HG03354 (cell line): ENCODE measurements at regions not wholly inside any gene's neighbourhood (a gene's known extent, or its start where the extent isn't known, plus 50 kb on each side); places are given as distances from the start of the nearest gene placed in this dataset.

Experiments
- ATAC-seq: cut with Tn5 transposase; IDR thresholded peaks from one replicate; pipeline ENCODE4 v1.9.1; 2021; ENCODE audit warnings: mild to moderate bottlenecking; ENCODE audit not compliant: unreplicated experiment, poor library complexity, severe bottlenecking

GRCh38 chr9:87292449-87293191, 205.0 kb upstream of the DAPK1 start:
- ATAC-seq: no peak

DNA sequence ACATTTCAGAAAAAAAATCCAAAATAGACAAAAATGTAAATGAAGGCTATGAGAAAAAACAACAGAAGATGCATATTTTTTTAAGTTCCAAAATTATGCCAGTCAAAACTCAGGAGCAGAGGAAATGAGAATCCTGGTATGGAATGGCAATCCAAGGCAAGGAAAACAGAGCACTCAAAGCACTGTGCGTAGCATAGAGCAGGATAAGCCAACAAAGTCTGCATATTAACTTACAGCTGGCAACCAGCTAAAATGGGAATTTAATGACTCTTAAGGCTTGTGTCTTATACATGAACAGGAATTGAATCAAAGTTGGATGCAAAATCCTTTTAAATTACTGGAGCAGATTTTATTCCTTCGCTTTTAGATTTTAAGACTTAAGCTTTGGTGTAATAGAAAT, 203.5 kb upstream of the DAPK1 start:
- no peak for ATAC-seq

GRCh38 chr9:87300915-87301314, 196.8 kb upstream of the DAPK1 start:
- ATAC-seq: no peak

DNA sequence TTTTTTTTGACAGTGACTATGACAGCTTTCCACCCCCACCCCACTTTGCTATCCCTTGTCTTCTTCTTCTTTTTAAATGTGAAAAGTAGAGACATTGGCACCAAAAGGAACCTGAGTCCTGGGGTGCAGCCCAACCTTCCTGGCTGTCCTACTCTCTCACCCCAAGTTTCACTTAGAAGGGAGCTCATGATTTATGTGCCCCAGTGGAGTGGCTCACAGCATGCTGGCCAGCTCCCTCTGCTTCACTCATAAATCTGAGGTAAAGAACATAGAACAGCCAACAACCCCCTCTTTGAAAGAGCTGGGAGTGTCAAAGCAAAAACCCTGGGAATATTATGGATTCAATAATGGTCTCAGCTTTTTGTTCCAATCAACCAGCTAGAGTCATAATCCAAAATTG, 196.3 kb upstream of the DAPK1 start:
- ATAC-seq: no peak

- ATAC-seq: no peak
Observed at GRCh38 chr9:87305151-87305550, 192.5 kb upstream of the DAPK1 start.

GRCh38 chr9:87306006-87306405, 191.7 kb upstream of the DAPK1 start:
- no peak for ATAC-seq

DNA sequence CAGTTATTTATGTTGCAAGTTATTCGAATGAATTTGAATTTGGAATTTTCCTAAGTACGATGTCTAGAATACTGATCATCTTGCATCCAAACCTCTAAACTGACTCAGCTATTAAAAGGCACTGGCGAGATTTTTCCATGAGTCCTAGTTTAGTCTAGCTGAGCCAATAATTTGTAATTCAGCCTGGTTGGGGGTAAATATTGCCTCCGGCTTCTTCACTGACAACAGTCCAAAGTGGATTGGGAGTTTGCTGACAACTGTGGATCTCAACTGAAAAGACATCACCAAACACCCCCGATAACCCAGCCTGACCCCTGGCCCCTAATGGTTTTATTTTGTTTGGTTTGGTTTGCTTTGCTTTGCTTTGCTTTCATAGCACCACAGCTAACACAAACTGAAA, 189.8 kb upstream of the DAPK1 start:
- ATAC-seq: no peak

DNA sequence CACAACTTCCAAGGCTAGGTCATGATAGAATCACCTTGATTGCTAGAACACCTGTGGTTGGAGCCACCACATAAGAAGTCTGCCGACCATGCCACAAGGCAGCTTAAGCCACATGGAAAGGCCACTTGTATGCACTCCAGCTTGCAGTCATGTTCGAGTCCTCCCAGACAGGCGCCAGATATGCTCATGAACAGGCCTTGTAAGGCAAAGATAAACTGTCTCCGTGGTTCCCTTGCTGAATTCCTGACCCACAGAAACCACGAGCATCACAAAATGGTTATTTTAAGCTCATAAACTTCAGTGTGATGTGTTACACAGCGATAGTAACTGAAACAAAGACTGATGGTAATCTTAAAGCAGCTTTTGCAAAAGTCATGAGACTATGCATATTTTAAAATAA, 188.4 kb upstream of the DAPK1 start:
- no peak for ATAC-seq

GRCh38 chr9:87310827-87311523, 186.7 kb upstream of the DAPK1 start:
- no peak for ATAC-seq

DNA sequence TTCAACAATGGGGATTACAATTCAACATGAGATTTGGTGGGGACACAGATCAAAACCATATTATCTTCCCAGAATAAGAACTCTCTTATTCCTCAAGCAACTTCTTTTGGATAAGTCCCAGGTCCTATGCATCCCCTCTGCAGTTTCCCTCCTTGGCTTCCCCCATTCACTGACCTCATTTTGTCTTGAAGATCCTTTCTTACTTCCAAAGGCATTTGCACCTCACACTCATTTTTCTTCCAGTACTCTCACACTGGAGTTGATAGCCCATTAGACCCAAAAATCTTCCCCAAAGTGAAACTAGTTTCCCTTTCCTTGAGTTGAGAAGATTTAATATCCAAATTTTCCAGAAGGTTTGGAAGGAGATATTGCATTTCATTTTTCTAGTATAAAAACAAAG, 178.0 kb upstream of the DAPK1 start:
- ATAC-seq: no peak

DNA sequence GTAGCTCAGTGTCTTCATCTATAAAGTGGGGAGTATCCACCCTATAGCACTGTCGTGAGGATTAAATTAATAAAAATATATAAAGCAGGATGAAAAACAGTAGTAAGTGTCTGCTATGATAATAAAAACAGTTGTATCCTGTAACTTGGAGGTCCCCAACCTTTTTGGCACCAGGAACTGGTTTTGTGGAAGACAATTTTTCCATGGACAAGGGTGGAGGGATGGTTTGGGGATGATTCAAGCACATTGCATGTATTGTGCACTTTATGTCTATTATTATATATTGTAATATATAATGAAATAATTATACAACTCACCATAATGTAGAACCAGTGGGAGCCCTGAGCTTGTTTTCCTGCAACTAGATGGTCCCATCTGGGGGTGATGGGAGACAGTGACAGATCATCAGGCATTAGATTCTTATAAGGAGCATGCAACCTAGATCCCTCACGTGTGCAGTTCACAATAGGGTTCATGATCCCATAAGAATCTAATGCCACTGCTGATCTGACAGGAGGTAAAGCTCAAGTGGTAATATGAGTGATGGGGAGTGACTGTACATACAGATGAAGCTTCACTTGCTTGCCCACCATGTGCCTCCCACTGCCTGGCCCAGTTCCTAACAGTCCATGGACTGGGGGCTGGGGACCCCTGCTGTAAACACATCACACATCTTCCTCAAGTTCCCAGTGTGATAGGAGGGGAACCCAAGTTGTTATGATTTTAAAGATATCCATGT, 177.4 kb upstream of the DAPK1 start:
- no peak for ATAC-seq

DNA sequence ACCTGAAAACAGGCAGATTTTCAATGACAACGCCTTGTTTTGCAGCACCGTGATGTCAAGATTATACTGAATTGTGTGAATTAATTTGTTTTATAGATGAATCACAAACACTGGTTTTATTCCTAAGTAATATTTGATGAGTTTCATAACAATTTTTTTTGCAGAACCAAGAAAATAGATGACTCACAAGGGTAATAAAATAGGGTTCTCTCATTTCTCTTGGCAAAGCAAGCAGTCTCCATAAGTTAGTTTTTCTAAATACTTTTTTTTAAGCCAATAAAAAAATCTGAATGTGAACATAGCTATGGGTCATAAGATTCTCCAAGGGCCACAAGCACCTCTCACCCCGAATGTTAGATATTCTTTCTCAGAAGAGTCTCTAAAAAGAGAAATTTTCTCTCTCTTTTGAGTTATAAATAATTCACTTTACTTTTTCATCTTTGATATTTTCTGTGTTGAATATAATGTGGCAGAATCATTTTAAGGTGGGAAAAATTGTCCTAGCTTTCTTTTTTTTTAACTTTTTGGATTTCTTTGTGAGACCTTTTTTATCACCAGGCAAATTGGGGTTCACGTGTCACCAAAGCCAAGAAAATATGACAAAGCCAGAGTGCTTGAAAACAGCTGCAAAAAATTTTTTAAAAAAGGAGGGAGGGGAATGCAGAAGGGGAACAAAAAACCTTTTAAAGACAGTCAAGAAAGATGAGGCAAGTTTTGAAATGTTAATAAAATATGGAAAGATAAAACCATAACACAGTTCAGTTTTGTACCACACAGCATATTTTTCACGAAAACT, 174.6 kb upstream of the DAPK1 start:
- ATAC-seq: no peak

DNA sequence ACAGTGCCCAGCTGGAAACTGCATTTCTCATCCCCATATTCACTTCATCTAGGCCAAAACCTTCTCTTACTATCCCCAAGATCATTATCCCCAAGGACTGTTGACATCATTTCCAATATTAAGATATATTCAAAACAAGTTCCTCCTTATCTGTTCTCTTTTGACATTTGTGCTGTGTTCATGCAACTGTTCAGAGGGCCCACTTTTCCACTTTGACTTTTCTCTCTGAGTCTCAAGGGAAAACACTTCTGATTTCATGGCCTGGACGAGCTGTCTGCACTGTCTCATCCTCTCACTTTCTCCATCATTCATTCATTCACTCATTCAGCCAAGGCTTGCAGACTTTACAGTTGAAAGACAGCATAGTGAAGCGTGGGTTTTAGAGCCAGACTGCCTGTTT, 173.7 kb upstream of the DAPK1 start:
- no peak for ATAC-seq

GRCh38 chr9:87324613-87325194, 173.0 kb upstream of the DAPK1 start:
- ATAC-seq: peak; percentile 75

DNA sequence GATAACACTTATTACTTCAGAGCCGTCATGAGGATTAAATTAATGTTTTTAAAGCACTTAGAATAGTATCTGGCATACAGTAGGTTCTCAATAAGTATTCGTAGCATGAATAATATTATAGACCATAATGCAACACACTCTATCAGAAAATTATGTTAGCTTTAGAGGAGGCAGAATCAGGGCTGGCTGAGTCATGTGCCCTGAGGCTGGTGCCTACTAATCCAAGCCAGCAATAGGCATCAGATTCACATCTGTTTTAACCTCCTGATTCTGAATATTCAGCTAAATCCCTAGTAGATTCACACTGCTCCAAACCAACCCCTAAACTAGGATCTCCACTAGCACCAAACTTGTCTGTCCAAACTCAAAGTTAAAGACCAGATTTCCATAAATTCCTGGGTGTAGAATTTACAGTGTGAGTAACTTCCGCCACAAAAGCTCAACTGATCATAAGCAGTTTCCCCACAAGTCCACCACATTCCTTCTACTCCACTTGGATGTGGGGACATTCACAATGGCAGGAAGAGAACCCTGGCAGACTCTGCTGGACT, 170.0 kb upstream of the DAPK1 start:
- ATAC-seq: no peak

DNA sequence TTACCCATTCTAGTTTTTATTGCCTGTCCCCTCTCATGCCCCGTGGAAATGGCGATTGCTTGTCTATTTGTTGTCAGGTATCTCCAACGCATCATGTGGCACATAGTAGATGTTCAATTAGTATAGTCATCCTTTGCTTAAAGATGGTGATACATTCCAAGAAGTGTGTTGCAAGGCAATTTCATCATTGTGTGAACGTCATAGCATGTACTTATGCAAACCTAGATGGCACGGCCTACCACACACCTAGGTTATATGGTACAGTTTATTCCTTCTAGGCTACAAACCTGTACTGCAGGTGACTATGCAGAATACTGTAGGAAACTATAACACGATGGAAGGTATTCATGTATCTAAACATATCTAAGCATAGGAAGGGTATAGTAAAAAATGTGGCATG, 163.9 kb upstream of the DAPK1 start:
- no peak for ATAC-seq

GRCh38 chr9:87334366-87334765, 163.3 kb upstream of the DAPK1 start:
- ATAC-seq: no peak

GRCh38 chr9:87336407-87336806, 161.3 kb upstream of the DAPK1 start:
- no peak for ATAC-seq

DNA sequence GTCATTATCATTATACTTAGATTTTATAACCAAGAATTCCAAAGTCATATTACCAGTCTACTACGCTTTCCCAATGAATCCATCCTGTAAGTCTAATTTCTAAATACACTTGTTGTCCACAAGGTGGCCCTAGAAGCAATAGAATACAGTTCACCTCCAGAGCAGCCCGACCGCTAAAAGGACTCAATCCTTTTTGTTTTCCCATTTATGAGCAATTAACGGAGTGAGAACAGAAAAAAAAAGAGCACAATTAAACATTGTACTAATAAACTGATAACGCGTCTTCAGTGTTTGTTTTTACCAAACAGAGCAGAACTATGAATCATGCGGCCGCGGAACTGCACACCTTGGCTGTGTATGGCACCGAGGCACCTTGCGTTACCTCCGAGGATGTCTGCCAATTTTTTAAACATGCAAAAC, 160.7 kb upstream of the DAPK1 start:
- peak; percentile 74 for ATAC-seq
